ENCODE measurements at regions not wholly inside any gene's neighbourhood (a gene's known extent, or its start where the extent isn't known, plus 50 kb on each side); places are given as distances from the start of the nearest gene placed in this dataset.

GRCh38 chr12:116381744-116382685 is 104.5 kb upstream of the MED13L start:
- TF ChIP-seq HNF4A (conservative IDR thresholded peaks at IDR 0.05) (no peak), JUND (IDR thresholded peaks at IDR 0.05) (no peak)
